Activated CD4-positive, alpha-beta T cell treated with anti-CD3 and anti-CD28 coated beads for 24 hours (primary cell): ENCODE measurements at regions not wholly inside any gene's neighbourhood (a gene's known extent, or its start where the extent isn't known, plus 50 kb on each side); places are given as distances from the start of the nearest gene placed in this dataset.
"Not testable (repeated sequence)": the region's sequence is repeated elsewhere in the genome, so short reads cannot be mapped to it uniquely, and the experiment has no call there.

ENCODE experiments used
- DNase-seq, 2 donors: peaks; one replicate each; pipeline ENCODE4 v3.0.0-alpha.2; 2020; ENCODE audit warnings: low read depth in 2 of 2

GRCh38 chr3:137612291-137612690 lies 151.8 kb upstream of the SOX14 start:
- DNase-seq, result no peak

DNA sequence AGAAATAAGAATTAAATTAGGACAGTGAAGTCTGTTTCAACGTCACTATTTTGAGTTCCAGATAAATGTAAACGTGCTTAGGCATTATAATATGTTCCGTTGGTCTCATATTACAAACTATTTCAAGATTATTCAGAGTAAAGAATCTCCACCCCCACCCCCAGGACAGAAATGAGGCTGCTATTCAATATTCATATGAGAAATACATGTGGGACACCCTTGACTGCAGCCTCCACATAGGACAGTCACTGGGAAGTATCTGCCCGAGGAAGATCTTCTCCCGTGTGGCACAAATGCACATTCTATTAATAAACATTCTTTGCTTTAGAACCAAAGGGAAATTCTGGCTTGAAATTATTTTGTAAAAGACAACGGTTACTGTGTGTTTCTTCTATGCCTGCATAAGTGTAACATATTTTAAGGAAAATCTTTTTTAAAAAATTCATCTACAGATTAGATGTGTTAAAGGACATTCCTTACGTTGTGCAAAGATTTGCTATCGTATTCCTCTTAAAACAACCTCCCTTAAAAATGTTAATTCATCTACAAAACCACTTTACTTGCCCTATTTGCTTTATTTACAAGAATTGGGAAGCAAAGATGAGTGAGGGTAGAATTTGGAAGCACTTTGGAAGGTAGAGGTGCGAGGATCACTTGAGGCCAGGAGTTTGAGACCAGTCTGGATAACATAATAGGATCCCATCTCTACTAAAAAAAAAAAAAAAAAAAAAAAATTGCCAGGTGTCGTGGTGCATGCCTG lies 148.3 kb upstream of the SOX14 start:
- no peak for DNase-seq

DNA sequence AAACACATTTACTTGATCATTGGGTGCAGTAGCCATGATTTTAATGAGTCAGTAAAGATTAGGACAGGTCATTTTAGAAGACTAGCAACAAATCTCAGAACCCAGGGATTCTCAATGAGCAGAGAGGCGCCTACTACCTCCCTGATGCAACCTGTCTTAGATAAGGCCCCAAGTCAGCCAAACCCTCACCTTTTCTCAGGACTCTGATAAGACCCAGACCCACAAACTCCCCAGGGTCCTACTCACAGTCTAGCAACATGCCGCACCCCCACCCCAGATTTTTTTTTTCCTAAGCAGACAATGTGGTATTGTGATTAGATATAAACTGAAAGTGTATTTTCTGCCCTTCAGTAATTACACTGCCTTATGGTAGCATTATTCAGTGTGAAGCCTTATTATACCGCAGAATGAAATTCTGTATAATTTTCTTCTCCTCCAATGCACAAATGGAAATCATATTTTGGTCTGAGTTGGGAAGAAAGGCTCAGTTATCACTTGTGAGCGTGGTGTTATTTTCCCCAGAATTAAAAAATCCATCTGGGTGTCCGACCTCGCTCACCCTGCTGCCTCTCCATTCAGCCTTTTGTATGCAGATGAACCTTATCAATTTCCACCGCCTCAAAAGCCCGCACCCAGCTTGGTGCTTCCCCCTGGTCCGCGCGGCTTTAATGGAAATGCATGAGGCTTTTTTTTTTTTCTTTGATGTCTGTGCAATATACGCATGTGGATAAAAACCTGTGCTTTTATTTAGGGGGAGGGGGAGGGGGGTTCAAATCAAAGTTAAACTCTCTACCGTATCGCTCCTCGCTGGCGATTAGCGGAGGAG lies 122.0 kb upstream of the SOX14 start:
- no peak for DNase-seq

DNA sequence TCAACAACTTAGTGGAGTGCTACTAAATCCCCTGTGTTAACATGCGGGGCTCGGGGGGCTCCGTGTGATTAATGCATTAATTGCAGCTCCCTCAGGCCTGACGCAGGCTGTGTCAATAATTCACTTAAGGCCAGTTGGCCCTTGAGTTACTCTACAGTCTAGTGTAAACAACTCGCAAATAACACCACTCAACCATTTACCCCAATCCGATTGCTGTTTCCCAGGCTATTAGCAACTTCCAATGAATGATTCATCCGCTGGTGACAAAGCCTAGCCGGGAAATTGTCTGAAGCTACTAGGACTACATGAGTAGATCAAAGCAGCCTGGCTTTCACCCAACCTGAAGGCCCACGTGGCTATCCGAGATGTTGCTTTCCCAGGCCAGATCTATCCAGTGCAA lies 121.3 kb upstream of the SOX14 start:
- no peak for DNase-seq

- no peak for DNase-seq
Measured at GRCh38 chr3:137647179-137647578, 116.9 kb upstream of the SOX14 start.

DNA sequence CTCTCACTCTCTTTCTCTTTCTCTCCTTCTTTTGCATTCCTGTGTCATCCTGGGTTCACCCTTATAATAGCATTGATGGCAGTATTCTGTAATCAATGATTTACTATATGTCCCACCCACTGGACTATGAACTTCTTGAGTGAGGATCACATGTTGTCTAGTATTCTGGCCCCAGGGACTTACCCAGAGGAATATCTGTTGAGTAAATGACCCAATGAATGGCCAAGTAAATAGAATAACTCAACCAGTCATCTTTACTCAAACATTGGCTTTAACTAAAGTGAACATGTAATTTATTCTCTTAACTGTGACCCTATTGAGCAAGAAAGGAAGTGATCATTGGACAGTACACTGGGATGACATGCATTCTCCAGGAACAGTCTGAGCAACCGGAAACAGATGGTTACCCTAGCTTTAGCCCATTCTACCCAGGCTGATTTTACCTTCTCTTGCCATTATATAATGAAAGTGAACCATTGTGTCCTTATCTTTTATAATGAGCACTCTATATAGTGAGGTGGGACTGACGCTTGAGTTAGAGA lies 94.5 kb upstream of the SOX14 start:
- no peak for DNase-seq

- no peak for DNase-seq
Measured at GRCh38 chr3:137687181-137687879, 76.8 kb upstream of the SOX14 start.

- DNase-seq, result no peak
Measured at GRCh38 chr3:137692803-137693431, 71.2 kb upstream of the SOX14 start.

GRCh38 chr3:137693791-137694190 lies 70.3 kb upstream of the SOX14 start:
- no peak for DNase-seq

GRCh38 chr3:137694836-137695235 lies 69.3 kb upstream of the SOX14 start:
- no peak for DNase-seq

- DNase-seq, result no peak
Measured at GRCh38 chr3:137695351-137695750, 68.8 kb upstream of the SOX14 start.

DNA sequence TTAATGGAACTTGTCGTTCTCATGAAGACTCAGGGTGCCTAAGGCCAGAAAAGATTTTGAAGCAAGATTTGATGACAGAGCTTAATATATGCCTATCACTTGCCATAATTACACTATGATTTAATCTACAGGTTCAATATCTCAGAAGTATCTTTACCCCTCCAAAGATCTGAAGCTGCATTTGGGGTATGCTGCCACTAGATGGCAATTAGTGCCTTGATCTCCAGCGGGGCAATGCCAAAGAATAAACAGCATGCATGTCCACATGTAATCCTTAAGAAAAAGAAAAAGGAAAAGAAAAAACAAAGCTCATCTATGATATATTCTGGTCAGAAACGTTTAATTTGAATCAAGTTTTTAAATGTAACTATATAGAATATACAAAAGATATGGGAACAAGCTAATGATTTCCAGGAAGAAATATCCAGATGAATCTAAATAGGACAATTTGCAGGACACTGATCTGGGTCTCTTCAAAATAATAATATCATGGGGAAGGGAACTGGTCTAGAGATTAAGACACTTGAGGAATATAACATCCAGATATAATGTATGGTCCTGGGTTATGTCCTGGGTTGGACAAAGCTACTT lies 55.0 kb upstream of the SOX14 start:
- DNase-seq, result no peak

- DNase-seq, result not testable (repeated sequence)
Measured at GRCh38 chr3:137713965-137714364, 50.1 kb upstream of the SOX14 start.
